Activated CD8-positive, alpha-beta T cell treated with anti-CD3 and anti-CD28 coated beads for 36 hours (primary cell): ENCODE measurements at regions not wholly inside any gene's neighbourhood (a gene's known extent, or its start where the extent isn't known, plus 50 kb on each side); places are given as distances from the start of the nearest gene placed in this dataset.

ENCODE experiments used
- ATAC-seq: fragments of 200-7000 bp; cut with Tn5 transposase; one replicate; pipeline ENCODE4 v1.10.0; 2021; ENCODE audit warnings: mild to moderate bottlenecking, moderate library complexity
- CTCF ChIA-PET: fragments of 350-600 bp; sonication (Branson Sonifier 250); formaldehyde crosslinking; loops from one replicate; lab custom pipeline; 2021; ENCODE audit warnings: antibody characterized with exemption; lab: Charles Lee
- POLR2A ChIA-PET: fragments of 350-600 bp; sonication (Branson Sonifier 250); formaldehyde crosslinking; loops from one replicate; lab custom pipeline; 2021; ENCODE audit warnings: antibody characterized with exemption; lab: Charles Lee
- DNase-seq: peaks from one replicate; pipeline ENCODE4 v3.0.0-alpha.2; 2020
- H3K27ac Mint-ChIP-seq: one replicate; pipeline ENCODE4 v1.8.0; 2021; ENCODE audit warnings: mild to moderate bottlenecking, mixed read lengths
- H3K27me3 Mint-ChIP-seq: one replicate; pipeline ENCODE4 v1.8.0; 2021; ENCODE audit warnings: mixed read lengths
- H3K36me3 Mint-ChIP-seq: one replicate; pipeline ENCODE4 v1.8.0; 2021; ENCODE audit warnings: low read depth, mixed read lengths
- H3K4me1 Mint-ChIP-seq: one replicate; pipeline ENCODE4 v1.8.0; 2021; ENCODE audit warnings: low read depth, mixed read lengths
- H3K4me3 Mint-ChIP-seq: one replicate; pipeline ENCODE4 v1.8.0; 2021; ENCODE audit warnings: mild to moderate bottlenecking, moderate library complexity, mixed read lengths
- H3K9me3 Mint-ChIP-seq: one replicate; pipeline ENCODE4 v1.8.0; 2021; ENCODE audit warnings: mixed read lengths
- intact Hi-C: fragments of 100-400 bp; cut with micrococcal nuclease; formaldehyde crosslinking; loops from one replicate; pipeline ENCODE4 v1.10.0; 2022
- TF ChIP-seq, protein P1 (sequence below): fragments of 200-600 bp; IDR thresholded peaks from one replicate; pipeline ENCODE4 v1.8.0; 2022; ENCODE audit warnings: antibody characterized with exemption, mild to moderate bottlenecking

GRCh38 chr2:16298866-16299265 is 358.5 kb downstream of the MYCN start:
- TF ChIP-seq, protein P1, sequence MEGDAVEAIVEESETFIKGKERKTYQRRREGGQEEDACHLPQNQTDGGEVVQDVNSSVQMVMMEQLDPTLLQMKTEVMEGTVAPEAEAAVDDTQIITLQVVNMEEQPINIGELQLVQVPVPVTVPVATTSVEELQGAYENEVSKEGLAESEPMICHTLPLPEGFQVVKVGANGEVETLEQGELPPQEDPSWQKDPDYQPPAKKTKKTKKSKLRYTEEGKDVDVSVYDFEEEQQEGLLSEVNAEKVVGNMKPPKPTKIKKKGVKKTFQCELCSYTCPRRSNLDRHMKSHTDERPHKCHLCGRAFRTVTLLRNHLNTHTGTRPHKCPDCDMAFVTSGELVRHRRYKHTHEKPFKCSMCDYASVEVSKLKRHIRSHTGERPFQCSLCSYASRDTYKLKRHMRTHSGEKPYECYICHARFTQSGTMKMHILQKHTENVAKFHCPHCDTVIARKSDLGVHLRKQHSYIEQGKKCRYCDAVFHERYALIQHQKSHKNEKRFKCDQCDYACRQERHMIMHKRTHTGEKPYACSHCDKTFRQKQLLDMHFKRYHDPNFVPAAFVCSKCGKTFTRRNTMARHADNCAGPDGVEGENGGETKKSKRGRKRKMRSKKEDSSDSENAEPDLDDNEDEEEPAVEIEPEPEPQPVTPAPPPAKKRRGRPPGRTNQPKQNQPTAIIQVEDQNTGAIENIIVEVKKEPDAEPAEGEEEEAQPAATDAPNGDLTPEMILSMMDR = no peak
- DNase-seq (no peak), ATAC-seq (no peak)
- POLR2A ChIA-PET = no interaction called here
- CTCF ChIA-PET = no interaction called here
- peaks cover 3% of the 10 kb centered on the region for H3K4me1 Mint-ChIP-seq
- peaks cover 9% of the 10 kb centered on the region for H3K27me3 Mint-ChIP-seq
- H3K4me3 Mint-ChIP-seq = no peak overlapping the region
- H3K27ac Mint-ChIP-seq = no peak overlapping the region
- peaks cover 5% of the 10 kb centered on the region for H3K9me3 Mint-ChIP-seq
- intact Hi-C loops = no loop called here
- H3K36me3 Mint-ChIP-seq = no peaks in the 10 kb centered on the region

- POLR2A ChIA-PET = no interaction called here
- H3K4me1 Mint-ChIP-seq = no peaks in the 10 kb centered on the region
- no peak for ATAC-seq
Measured at GRCh38 chr2:16296331-16297250, 356.2 kb downstream of the MYCN start.

DNA sequence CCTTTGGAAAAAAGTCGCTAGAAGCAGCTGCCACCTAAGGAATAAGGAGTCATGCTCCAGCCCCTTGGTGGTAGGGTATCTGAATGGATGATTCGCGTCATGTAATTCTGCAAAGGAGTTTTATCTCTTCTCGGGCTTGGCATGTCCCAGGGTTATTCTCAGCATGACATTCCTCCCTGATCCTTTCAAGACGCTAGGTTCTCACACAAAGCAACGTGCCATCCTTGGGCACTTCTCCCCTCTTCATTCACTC is 355.6 kb downstream of the MYCN start:
- ATAC-seq (no peak), DNase-seq (no peak)
- H3K27ac Mint-ChIP-seq = no peak overlapping the region
- no peaks in the 10 kb centered on the region for H3K36me3 Mint-ChIP-seq
- ChIA-PET CTCF (no interaction called here), POLR2A (no interaction called here)
- TF ChIP-seq, protein P1 = no peak
- intact Hi-C loops = no loop called here
- H3K27me3 Mint-ChIP-seq = peaks cover 6% of the 10 kb centered on the region
- no peak overlapping the region for H3K4me3 Mint-ChIP-seq
- H3K9me3 Mint-ChIP-seq = peaks cover 5% of the 10 kb centered on the region
- no peaks in the 10 kb centered on the region for H3K4me1 Mint-ChIP-seq

More at GRCh38 chr2:16296331-16297250, 356.2 kb downstream of the MYCN start:
- peaks cover 5% of the 10 kb centered on the region for H3K27me3 Mint-ChIP-seq
- no peak for DNase-seq
- no peak overlapping the region for H3K4me3 Mint-ChIP-seq
- peaks cover 5% of the 10 kb centered on the region for H3K9me3 Mint-ChIP-seq
- H3K27ac Mint-ChIP-seq = no peak overlapping the region
- no peaks in the 10 kb centered on the region for H3K36me3 Mint-ChIP-seq
- CTCF ChIA-PET = no interaction called here
- intact Hi-C loops = no loop called here
- TF ChIP-seq, protein P1 = no peak

DNA sequence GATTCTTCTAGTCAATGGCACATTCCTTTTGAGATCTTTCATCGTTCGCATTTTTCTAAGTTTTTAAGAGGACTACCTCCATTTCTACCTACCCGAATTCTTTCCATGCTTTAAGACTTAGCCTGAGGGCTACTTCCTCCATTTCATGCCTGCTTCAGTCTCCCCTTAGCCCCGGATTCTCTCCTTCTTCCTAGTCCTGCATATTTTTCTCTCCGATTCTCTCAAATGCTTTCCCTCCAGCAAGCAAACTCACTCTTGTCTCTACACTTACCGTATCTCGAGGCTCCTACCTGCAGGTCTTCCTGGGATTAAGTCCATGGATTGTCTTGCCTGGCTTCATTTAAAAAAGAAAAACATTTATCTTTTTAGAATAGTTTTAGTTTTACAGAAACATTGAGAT is 354.4 kb downstream of the MYCN start:
- Mint-ChIP-seq H3K9me3 (no peaks in the 10 kb centered on the region), H3K27me3 (peaks cover 3% of the 10 kb centered on the region), H3K4me3 (no peak overlapping the region), H3K36me3 (no peaks in the 10 kb centered on the region), H3K27ac (no peak overlapping the region), H3K4me1 (no peaks in the 10 kb centered on the region)
- DNase-seq (no peak), ATAC-seq (no peak)
- CTCF ChIA-PET = no interaction called here
- POLR2A ChIA-PET = no interaction called here
- TF ChIP-seq, protein P1 = no peak
- intact Hi-C loops = no loop called here

DNA sequence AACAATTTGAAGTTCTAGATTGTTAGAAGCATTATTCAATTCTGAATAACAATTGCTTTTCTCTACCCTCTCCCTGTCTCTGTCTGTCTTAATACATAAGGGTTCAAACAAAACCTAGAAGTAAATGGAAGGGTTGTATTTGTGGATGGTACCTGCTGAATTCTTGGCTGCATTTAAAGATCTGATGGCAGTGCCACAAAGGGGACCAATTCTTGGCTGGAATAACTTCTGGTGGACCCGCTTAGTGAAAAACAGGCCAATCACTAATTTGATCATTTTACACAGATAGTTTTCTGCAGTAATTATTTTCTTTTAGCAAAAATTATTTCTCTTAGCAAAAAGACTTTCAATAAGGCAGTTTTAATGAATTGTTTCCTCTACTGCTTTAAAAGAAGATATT is 353.5 kb downstream of the MYCN start:
- no peak overlapping the region for H3K4me3 Mint-ChIP-seq
- TF ChIP-seq, protein P1 = no peak
- H3K27me3 Mint-ChIP-seq = peaks cover 3% of the 10 kb centered on the region

More for the DNA sequence above, 353.5 kb downstream of the MYCN start:
- ATAC-seq (no peak), DNase-seq (no peak)
- Mint-ChIP-seq H3K9me3 (no peaks in the 10 kb centered on the region), H3K36me3 (no peaks in the 10 kb centered on the region), H3K27ac (no peak overlapping the region), H3K4me1 (no peaks in the 10 kb centered on the region)
- ChIA-PET POLR2A (no interaction called here), CTCF (no interaction called here)
- intact Hi-C loops = no loop called here
